ENCODE measurements at regions not wholly inside any gene's neighbourhood (a gene's known extent, or its start where the extent isn't known, plus 50 kb on each side); places are given as distances from the start of the nearest gene placed in this dataset.

DNA sequence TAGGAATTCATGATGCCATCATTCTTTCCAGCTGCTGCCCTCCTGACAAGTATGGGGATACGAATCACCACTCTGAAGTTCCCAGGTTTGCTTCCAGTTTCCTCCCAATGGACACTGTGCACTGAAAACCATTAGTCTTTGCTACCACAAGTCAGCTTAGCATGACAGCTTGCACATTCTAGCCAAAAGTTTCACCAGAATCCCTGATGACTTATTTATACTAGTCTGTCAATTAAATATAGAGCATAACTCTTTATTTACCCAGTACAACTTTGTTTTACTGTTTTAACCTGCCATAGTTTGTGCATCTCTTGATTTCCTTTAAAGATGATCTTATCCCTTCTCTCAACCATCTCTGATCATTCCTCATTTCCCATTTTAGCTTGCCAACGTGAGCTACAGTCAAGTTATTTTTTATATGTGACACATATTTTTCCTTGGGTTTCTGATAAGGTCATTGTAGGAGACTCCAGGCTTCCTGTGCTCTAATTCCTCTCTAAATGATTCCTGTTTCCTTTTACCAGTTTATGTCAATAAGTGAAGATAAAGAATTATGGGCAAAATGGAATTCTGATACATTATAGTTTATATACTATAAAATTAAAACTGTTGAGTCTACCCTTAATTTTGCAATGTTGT is 167.5 kb upstream of the MEOX2 start:
- no peak overlapping the region for H3K27ac ChIP-seq
- ChIA-PET POLR2A (ENCODE audit: low non-redundant PET) (no interaction called here), CTCF (interaction anchor here (1.0 kb wide), 1 partner anchor 33 kb away, joined by 4 read pairs; no protein-coding TSS in a partner anchor)
- DNase-seq (ENCODE audit: low spot score): no peak
- TF ChIP-seq, protein P1, sequence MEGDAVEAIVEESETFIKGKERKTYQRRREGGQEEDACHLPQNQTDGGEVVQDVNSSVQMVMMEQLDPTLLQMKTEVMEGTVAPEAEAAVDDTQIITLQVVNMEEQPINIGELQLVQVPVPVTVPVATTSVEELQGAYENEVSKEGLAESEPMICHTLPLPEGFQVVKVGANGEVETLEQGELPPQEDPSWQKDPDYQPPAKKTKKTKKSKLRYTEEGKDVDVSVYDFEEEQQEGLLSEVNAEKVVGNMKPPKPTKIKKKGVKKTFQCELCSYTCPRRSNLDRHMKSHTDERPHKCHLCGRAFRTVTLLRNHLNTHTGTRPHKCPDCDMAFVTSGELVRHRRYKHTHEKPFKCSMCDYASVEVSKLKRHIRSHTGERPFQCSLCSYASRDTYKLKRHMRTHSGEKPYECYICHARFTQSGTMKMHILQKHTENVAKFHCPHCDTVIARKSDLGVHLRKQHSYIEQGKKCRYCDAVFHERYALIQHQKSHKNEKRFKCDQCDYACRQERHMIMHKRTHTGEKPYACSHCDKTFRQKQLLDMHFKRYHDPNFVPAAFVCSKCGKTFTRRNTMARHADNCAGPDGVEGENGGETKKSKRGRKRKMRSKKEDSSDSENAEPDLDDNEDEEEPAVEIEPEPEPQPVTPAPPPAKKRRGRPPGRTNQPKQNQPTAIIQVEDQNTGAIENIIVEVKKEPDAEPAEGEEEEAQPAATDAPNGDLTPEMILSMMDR (conservative IDR thresholded peaks at IDR 0.05; ENCODE audit: low read depth): no peak

DNA sequence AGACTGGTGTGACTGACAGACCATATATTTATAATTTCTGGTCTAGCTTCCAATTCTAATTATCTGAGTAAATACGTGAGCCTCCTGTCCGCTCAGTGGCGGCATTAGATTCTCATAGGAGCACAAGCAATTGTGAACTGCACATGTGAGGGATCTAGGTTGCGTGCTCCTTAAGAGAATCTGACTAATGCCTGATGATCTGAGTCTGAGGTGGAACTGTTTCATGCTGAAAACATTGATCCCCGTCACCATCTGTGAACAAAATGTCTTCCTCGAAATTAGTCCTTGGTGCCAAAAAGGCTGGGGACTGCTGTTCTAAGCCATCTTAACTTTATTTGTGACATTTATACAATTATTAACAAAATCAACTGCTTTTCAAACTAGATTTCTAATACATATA is 164.7 kb upstream of the MEOX2 start:
- no peak overlapping the region for H3K27ac ChIP-seq
- no peak for DNase-seq (ENCODE audit: low spot score)
- ChIA-PET CTCF (no interaction called here), POLR2A (ENCODE audit: low non-redundant PET) (no interaction called here)
- TF ChIP-seq, protein P1 (conservative IDR thresholded peaks at IDR 0.05; ENCODE audit: low read depth): no peak

DNA sequence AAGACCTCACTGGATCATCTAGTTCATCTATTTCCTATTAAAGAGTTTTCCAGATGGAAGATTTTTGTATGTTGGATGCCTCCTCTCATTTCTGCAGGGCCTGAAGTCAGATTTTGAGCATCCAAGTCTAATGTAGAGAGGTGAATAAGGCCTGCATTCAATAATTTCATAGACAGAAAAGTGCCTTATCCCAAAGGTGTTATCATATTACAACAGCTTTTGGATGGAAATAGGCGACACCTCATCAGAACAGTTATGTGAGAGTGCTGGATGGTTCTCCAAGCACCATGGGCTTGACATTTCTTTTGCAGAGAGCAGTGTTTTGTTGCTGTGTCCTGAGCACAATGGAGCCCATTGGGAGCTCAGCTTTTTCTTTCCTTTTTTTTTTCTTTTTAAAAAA is 162.4 kb upstream of the MEOX2 start:
- no peak overlapping the region for H3K27ac ChIP-seq
- no peak for DNase-seq (ENCODE audit: low spot score)
- POLR2A ChIA-PET (ENCODE audit: low non-redundant PET): no interaction called here
- CTCF ChIA-PET: no interaction called here
- TF ChIP-seq, protein P1 (conservative IDR thresholded peaks at IDR 0.05; ENCODE audit: low read depth): no peak

DNA sequence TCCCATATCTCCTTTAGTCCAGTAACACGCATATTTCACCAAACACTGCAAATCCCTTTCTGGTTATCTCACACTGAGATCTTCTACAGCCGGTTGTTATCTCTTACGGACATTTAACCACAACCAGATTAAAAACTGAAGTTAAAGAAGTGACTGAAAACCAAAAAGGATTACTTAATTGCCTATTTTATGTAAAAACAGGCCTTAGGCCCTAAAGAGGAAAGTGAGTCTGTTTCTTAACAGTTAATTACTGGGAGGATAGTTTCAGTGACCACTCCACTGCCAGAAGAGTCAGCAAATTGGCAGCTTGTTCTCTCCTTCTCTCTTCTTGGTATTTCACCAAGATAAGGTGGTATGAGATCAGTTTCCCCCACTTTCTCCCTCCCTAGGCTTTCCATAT is 161.9 kb upstream of the MEOX2 start:
- ChIA-PET CTCF (no interaction called here), POLR2A (ENCODE audit: low non-redundant PET) (no interaction called here)
- DNase-seq (ENCODE audit: low spot score): no peak
- H3K27ac ChIP-seq: no peak overlapping the region
- TF ChIP-seq, protein P1 (conservative IDR thresholded peaks at IDR 0.05; ENCODE audit: low read depth): no peak

DNA sequence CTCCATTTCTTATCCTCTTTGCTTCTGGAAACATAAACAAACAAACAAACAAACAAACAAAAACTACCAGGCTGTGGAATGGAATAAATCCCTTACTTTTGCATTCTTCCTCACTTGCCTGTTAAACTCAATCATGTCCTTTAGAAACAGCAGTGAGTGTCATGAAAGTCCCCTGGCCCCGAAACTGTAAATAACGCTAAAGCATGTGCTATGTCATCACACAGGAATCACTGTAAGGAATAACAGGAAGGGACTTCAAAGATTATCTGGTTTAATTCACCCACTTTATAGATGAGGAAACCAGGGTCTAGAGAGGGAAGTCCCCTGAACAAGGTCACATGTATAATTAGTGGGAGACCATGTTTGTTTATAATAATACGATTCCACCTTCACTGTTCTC is 159.4 kb upstream of the MEOX2 start:
- no peak overlapping the region for H3K27ac ChIP-seq
- POLR2A ChIA-PET (ENCODE audit: low non-redundant PET): no interaction called here
- TF ChIP-seq, protein P1 (conservative IDR thresholded peaks at IDR 0.05; ENCODE audit: low read depth): no peak
- CTCF ChIA-PET: no interaction called here
- no peak for DNase-seq (ENCODE audit: low spot score)

DNA sequence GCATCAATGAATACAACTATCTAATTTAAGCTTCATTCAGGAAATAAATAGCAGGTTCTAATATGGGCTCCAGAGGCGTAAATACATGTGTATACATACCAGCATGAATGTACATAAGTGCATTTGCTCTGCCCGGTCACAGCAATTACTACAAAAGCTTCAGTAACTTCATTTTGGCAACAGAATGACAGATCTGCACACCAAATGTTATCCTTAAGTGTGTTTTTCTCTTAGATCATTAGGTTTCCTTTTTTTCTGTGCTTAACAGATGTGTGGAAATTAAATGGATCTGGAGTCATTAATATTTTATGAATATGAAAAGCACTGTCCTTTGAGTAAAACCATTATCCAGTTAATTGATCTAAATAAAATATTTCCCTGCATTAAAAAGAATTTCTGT is 159.0 kb upstream of the MEOX2 start:
- DNase-seq (ENCODE audit: low spot score): no peak
- TF ChIP-seq, protein P1 (conservative IDR thresholded peaks at IDR 0.05; ENCODE audit: low read depth): no peak
- no peak overlapping the region for H3K27ac ChIP-seq
- POLR2A ChIA-PET (ENCODE audit: low non-redundant PET): no interaction called here
- CTCF ChIA-PET: interaction anchor here (0.7 kb wide), 1 partner anchor 46 kb away, joined by 3 read pairs; no protein-coding TSS in a partner anchor
